IMR-90 (cell line): ENCODE measurements at regions not wholly inside any gene's neighbourhood (a gene's known extent, or its start where the extent isn't known, plus 50 kb on each side); places are given as distances from the start of the nearest gene placed in this dataset.

Experiments
- CTCF ChIP-seq: conservative IDR thresholded peaks from 2 replicates; pipeline ENCODE4 v1.5.1; 2012; ENCODE audit warnings: mild to moderate bottlenecking, low read depth, low read length, improper control_type of control experiment
- MAFK ChIP-seq: IDR thresholded peaks from 2 replicates; pipeline ENCODE4 v1.6.1; 2012; ENCODE audit warnings: low read depth, low read length, improper control_type of control experiment
- MXI1 ChIP-seq: IDR thresholded peaks from 2 replicates; pipeline ENCODE4 v1.6.1; 2012; ENCODE audit warnings: low read depth, mild to moderate bottlenecking, low read length, moderate library complexity, borderline replicate concordance
- POLR2A ChIP-seq: IDR thresholded peaks from 2 replicates; pipeline ENCODE4 v1.6.1; 2012; ENCODE audit warnings: mild to moderate bottlenecking, low read depth, low read length
- RFX5 ChIP-seq: IDR thresholded peaks from 2 replicates; pipeline ENCODE4 v1.8.0; 2012; ENCODE audit warnings: low read depth, mild to moderate bottlenecking, low read length, moderate library complexity

- TF ChIP-seq RFX5 = no peak
- no peak for TF ChIP-seq MXI1
- TF ChIP-seq CTCF = no peak
- TF ChIP-seq MAFK = no peak
- no peak for TF ChIP-seq POLR2A
Measured at GRCh38 chr2:57372237-57372984, 674.2 kb upstream of the VRK2 start.
